ENCODE measurements at regions not wholly inside any gene's neighbourhood (a gene's known extent, or its start where the extent isn't known, plus 50 kb on each side); places are given as distances from the start of the nearest gene placed in this dataset.

- DNase-seq = no peak
Observed at GRCh38 chr9:16344343-16344742, 526.1 kb downstream of the BNC2 start.

- DNase-seq = no peak
Observed at GRCh38 chr9:16345902-16346301, 524.6 kb downstream of the BNC2 start.

GRCh38 chr9:16347886-16348285 lies 522.6 kb downstream of the BNC2 start:
- DNase-seq = no peak

GRCh38 chr9:16348531-16348930 lies 521.9 kb downstream of the BNC2 start:
- DNase-seq = no peak

- no peak for DNase-seq
Observed at GRCh38 chr9:16352251-16352650, 518.2 kb downstream of the BNC2 start.

GRCh38 chr9:16352791-16353401 lies 517.6 kb downstream of the BNC2 start:
- no peak for DNase-seq

GRCh38 chr9:16356196-16356765 lies 514.2 kb downstream of the BNC2 start:
- DNase-seq = no peak

GRCh38 chr9:16357828-16358227 lies 512.6 kb downstream of the BNC2 start:
- no peak for DNase-seq

- DNase-seq = no peak
Observed at GRCh38 chr9:16358751-16359150, 511.7 kb downstream of the BNC2 start.

All from NCI-H2227 treated with DMSO at 0.1 percent for 48 hours (cell line).